HS-27A (cell line): ENCODE measurements at regions not wholly inside any gene's neighbourhood (a gene's known extent, or its start where the extent isn't known, plus 50 kb on each side); places are given as distances from the start of the nearest gene placed in this dataset.
A peak's percentile ranks its signal among the peaks of the same experiment; 100 is the strongest.

Experiments
- DNase-seq: peaks from one replicate; pipeline ENCODE4 v3.0.0-alpha.2; 2012; ENCODE audit warnings: low read depth, missing footprints

DNA sequence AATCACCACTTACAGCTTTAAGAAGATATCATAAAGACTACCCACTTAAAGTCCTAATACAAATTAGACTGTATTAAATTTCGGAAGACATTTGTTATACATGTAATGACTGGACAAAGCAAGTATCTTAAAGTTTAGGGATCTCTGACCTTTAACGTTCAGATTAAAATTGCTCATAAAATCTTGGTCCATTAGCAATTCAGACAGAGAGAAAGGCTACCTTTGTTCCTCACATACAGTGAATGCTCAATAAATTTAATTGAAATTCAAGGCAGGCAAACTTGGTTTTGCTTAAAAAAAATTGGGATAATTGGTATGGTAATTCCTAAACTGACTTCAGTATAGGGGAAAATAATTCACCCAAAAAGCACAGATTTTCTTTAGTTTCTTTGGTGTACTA lies 285.9 kb upstream of the EMCN start:
- no peak for DNase-seq

DNA sequence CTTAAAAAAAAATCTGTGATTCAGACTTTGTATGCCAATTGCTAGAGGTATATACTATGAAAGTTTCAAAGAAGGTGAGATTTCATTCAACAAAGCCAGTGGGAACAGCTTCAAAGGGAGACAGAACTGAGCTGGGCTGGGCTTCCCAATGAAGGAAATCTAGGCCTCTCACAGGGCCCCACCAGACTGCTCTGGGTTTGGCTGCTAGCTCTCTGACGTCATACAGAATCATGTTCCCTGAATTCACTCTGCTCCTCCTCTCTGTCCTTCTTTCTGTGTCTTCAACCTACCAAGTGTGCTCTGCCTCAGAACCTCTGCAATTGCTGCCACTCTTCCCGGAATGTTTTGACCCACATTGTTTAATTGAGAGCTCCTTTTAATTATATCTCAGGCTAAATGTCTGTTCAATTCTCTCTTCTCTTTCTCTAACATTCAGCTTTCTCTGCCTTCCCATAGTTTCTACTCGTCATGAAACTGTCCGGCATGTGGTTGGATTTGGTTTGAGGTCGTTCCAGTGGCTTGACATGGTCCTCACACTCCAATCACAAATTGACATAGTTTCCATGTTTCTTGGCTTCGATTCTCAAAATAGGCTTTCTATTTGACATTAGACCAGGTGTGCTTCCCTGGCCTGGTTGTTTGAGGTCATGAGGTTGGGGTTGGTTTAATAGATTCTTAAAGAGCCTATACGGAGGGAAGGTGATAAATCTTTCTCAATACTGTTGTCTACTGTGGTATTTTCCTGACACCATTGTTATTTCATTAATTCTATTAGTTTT lies 282.1 kb upstream of the EMCN start:
- no peak for DNase-seq

DNA sequence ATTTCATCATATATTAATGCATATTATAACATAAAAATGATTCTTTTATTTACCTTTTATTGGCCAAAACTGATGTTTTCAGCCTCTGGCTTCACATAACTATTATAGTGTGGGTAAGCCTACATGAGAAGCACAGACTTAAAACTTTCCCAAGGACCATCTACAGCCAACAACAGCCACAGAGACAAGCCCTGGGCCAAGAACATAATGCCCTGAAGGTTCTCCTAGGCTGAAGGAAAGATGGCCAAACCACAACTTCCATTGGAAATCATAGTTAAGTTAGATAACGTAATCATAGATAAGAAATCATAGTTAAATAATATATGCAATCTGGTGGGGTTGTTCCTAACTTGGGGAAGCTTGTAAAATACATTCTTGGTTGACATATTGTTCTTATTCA lies 280.0 kb upstream of the EMCN start:
- DNase-seq, result no peak

DNA sequence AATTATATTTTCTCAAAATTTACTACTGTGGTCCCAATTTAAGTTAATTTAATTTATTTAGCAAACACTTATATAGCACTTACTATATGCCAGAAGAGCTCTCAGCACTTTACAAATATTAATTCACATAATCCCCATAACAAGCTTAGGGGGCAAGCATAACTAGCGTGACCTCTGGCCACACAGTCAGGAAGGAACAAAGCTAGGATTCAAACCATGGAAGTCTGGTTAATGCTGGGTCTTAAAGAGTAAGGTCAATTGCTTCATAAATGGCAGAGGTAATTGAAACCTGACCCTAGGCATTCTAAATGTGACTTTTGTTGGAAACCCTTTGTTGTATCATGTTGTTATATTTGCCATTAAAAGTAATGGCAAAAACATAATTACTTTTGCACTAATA lies 279.5 kb upstream of the EMCN start:
- DNase-seq, result no peak

DNA sequence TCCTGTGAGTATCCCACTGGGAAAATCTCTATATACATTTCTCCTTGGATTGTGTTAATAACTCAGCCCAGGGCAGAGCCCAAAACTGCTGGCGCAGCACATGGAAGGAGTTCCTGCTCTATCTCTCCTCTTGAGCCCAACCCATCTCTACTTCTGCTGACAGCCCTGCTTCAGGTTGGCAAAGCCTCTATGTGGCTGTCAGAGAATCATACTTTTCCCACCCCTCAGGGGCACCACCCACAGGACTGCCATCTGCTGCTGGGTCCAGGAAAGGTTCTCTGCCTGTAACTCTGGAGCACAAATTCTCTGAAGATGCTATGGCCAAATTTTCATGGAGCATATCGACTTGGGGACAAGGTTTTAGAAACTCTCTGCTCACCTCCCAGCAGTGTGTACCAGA lies 278.5 kb upstream of the EMCN start:
- DNase-seq, result no peak

DNA sequence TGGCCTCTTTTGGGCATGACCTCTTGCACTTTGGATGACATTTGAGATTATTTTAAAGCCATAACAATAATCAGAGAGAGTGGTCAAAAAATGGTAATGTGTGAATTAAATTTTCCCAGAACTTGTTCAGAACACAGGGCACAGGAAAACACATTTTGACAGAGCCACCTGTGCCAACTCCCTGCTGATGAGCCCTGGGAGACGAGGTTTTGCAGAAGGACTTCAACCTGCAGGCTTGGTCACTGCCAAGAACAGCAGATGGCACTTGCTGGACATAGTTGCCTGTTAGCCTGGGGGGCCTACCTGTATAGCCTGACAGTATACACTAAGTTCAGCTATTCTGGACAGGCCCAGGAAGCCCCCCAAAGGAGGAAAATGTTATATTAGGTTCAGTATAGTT lies 277.8 kb upstream of the EMCN start:
- DNase-seq, result no peak

DNA sequence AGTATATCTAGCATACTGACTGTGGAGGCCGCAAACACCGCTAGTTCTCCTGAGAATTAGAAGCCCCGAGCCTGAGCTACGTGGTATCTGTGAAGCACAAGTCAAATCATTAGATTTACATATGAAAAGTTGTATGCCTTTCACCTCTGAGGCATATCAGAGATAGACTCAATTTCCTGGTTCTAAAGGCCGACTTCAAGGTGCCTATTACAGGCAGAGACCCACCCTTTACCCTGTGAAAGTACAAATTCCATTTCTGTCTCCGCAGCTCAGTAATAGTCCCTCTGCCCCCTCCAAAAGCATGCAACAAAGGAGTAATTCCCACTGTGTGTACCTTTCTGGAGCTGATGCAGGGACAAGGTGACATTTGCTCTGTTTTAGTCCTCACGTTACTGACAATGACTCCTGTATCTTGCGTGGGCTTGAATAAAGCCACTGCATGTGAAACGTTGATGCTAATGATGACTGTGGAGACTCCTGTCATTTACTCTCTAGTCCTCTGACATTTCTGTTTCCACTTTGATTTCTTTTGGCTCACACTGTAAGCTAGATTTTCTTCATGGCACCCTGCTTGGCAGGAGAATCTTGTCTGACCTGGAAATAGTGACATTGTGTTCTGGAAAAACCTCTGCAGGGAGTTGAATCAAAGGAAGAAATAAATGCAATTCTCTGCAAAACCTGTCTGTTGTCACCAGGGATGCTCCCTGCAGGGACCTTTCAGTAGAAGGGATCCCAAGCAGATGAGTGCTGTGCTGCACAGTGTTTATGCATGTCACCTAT lies 273.2 kb upstream of the EMCN start:
- no peak for DNase-seq

DNA sequence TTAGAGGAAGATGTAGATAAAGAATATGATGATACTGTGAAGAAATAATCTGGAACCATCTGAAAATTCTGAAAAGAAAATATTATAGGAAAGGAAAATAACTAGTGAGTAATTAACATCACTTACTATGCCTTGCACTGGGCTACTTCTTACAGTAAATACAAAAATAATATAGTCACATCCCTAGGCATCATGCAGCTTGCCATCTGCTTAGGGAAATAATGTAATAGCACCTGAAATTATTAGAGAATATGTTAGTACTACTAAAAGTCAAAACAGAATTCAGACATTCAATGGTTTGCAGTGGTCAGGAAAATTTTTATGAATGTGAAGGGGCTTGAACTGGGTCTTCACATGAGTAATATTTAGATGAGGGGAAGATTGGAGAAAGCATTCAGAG lies 272.2 kb upstream of the EMCN start:
- DNase-seq, result no peak

DNA sequence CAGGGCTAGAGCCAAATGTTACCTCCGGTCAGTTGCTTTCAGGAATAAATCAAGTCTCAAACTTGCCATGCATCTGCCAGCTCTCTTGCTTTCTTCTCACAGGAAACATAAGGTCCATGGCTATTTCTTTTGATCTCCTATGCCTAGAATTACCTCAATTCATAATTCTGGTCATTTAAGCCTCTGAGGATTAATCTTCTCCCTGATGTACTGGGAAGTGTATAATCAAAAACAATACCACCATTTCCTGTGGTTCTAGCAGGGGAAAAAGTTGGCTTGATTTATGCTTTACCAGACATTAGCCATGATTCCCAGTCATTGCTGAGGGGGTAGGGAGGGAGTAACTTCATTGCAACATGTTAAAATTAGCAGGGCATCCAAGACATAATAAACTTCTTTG lies 268.7 kb upstream of the EMCN start:
- DNase-seq, result no peak

DNA sequence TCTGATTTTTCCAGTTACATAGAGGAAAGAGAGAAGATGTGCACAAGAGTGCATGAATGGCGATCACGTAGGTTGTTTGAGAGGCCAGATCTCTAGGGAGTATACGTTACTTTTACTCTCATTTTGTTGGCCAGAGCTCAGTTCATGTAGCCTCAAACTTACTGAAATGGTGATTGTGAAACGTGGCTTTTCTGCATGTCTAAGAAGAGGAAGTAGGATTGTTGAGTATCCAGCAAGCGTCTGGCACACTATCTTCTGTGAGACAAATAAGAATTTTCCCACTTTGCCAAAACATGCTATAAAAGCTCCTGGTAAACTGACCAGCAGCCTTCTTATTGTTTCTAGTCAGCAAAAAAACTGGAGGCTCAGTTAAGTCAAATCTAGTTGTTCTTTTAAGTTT lies 264.5 kb upstream of the EMCN start:
- no peak for DNase-seq

DNA sequence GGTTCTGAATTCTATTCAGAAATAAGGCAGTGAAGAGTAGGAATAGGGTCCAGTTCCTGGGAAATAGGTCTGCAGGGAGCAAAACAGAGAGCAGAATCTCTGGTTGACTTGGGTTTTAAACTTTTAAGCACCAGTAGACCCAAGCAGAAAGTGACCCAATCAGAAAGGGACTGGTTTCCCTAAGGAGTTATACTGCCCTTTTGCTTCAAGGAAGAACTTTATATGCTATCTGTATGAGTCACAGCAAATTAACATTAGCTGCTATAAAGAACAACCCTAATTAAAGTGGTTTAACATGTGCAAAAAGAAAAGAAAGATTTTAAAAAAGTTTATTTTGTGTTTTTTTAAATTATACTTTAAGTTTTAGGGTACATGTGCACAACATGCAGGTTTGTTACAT lies 263.6 kb upstream of the EMCN start:
- no peak for DNase-seq

DNA sequence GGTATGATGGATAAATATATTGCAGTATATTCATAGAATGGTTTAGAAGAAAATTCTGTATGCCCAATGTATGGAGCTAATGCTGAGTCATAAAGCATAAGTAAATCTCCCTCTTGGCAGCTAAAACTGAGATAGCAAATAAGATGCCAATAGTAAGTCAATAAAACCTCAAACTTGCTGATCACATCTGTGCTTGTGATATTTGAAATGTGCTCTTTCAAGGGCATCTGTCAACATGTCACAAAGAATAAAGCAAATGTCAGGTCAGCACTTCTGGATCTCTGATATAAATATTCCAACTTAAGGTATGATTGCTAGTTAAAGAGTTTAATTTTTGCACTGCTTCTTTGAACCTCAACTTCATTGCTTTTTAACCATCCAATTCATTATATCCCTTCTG lies 262.3 kb upstream of the EMCN start:
- no peak for DNase-seq

DNA sequence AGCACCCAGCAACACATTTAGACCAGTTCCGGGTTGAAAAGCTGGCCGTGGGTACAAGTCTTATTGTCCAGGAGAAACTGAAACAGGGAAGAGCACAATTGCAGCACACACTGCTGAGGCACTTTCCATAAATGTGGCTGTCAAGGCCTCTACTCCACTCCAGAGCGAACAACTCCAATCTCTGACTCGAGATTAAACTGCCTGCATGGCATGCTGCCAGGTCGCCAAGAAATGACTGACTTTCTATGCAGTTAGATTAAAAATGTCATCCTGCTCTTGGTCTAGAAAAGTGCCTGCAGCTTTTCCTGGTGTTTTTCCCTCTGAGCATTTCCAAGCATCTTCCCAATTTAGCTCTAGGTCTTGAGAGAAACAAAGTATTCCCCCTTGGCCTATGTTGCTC lies 260.6 kb upstream of the EMCN start:
- no peak for DNase-seq

DNA sequence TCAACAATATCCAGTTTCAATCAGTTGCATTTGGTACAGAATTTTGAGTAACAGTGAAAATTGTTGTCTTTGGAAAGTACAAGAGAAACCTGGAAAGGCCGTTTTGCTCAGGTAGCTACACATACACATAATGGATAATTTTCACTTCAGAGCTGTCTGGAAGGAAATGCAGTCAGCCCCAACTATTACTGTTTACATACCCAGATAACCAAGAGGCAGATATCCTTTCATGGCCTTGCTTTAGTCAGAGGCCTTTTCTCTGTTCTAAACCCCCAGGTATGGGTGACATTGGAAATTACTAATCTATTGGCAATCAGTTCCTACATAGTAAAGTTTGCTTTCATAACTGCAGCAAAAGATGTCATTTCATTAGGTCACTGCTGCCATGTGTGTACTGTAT lies 244.9 kb upstream of the EMCN start:
- DNase-seq, result no peak

DNA sequence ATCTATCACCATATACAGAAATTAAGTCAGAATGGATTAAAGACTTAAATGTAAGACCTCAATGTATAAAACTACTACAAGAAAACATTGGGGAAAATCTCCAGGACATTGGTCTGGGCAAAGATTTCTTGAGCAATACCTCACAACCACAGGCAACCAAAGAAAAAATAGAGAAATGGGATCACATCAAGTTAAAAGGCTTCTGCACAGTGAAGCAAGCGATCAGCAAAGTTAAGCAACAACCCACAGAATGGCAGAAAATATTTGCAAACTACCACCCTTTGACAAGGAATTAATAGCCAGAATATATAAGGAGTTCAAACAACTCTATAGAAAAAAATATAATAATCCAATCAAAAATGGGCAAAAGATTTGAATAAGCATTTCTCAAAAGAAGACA lies 236.9 kb upstream of the EMCN start:
- DNase-seq, result no peak

DNA sequence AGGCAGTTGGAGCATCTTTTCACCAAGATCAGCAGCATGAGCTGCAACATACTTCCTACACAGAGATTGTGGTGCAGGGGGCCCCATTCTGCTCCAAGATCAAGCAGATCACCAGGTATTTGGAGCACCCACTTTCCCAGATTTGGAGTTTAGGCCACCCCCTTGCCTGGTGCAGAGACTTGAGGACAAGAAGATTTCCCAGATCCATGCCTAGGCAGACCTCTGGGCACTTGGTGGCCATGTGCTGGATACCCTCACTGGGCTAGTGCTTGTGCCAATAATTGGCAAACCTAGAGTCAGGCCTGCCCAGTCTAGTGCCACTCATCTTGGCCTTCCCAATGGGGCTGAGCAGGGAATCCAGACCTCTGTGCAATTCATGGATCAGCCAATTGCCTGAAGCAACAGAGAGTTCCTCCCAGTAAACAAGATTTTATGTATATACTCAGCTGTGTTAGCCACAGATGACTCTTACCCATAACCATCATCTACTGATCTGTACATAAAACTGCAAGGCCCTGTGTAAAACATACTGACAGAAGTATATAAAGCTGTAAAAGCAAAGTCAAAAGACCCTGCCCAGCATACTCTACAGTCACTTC lies 228.4 kb upstream of the EMCN start:
- no peak for DNase-seq

DNA sequence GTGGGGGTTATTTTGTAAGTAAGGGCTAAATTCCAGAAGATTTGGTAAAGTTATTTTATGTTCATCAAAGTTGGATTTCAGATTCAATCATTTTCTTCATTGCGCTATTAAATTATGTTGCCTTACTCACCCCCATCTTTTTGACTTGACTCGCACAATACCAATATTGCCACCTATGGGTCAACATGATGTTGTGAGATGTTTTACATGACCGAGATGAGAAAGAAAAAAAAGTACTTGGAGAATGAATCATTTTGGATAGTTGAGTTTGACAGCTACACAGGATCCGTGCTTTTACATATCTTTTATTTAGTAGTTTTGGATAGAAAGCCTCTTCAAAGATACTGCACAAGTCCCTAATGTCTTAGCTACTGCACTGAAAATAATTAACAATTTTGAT lies 224.2 kb upstream of the EMCN start:
- DNase-seq, result no peak

DNA sequence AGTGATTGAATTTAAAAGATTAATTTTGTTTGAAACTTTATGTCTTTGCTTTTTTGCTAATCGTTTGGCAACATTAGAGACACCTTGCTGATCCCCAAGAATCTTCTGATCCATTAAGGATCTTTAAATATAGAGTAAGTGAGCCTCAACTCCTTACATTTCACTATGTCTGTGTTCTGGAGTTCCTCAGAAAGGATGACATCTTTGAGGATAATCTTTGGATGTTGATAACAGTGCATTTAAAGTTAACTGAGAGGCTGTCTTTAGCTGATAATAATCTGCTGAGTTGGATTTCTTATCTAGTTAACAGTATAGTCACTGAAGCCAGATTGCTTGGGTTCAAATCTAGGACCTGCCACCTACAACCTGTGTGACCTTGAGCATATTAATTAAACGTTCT lies 221.6 kb upstream of the EMCN start:
- no peak for DNase-seq

DNA sequence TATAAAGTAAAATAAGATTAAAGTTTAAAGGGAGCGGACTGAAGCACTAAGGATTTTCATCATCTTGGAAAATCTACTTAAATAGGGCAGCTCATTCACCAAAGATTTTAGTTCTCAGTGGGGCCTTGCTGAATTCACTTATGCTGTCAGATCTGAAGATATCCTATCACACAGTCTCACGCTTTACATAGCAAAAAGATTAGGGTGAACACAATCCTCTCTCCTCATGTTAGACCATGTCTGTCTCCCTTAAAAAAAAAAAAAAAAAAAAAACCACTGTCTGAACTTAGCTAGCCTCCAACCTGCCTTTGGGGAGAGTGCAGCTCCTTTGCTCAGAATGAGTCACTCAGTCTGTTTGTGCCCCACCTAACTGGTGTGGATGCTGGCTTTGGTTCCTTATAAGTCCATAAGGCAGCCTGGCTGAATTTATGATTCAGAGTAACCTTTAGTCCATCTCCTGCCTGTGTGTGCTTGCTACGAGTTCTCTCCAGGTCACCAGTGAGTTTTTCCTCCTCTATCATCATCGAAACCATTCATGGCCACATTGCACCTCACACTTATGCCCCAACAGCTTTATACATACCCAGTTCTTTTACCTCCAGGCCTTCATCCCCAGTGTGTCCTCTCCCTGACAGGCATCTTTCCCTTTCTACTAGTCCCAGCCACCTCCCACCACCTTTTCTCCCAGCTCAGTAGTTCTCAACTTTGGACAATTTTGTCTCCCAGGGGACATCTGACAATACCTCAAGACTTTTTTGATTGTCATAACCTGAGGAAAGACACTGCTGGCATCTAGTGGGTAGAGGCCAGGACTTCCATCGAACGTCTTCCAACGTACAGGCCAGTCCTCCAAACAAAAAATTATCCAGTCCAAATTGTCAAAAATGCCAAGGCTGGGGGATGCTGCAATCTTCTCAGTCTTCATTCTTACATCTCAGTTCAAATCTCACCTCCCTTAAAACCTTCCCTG lies 220.7 kb upstream of the EMCN start:
- peak; percentile 64 for DNase-seq

DNA sequence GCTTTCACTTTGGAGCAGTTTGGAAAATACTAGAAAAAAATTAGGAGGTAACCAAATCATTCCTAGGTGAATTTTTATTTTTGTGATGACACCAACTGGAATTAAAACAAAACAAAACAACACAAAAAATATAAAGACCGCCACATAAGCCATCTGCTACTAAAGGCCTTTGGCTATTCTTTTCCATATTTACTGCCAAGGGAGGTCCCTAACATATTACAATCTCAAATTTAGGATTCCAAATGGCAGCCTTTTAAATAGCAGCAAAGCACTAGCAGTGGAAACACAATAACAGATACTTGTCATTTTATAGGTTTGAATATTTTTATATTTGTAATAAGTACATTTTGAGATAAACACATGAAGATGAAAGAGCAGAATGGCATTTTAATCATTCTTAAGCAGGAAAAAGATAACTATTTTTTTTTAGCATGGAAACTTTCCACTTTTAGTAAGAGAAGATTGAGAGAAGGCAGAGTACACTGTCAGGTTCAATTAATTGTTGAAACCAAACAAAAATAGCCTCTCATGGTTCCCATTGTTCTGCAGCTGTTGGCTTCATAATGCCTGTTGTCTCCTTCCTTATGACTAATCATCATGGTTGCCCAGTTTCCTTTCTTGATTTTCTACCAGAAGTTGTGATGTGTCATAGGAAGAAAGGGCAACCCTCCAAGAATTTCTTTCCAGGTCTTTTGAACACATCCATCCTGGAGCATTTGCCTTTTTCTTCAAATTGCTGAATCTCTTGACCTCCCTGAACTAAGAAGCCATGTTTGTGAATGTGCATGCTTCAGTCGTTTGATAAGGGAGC lies 219.0 kb upstream of the EMCN start:
- peak; percentile 47 for DNase-seq

DNA sequence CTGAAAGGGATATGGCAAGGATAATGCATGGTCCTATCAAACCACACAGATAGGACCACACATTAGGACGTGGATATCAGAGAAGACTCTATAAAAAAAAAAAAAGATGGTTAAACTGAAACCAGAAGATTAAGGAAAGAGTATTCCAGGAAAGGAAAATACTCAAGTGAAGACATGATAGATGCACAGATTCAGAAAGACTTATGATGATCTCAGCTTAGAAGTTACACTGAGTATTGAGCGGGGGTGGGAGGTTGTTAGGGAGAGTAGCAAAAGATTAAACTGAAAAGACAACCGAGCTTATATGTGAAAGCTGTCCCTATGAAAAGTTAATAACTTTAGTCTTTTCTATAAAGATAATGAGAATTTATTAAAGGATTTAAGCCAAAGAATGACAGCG lies 211.0 kb upstream of the EMCN start:
- no peak for DNase-seq
